IMR-90 (cell line): ENCODE measurements at regions not wholly inside any gene's neighbourhood (a gene's known extent, or its start where the extent isn't known, plus 50 kb on each side); places are given as distances from the start of the nearest gene placed in this dataset.

Experiments
- ATAC-seq: fragments of 200-7000 bp; cut with Tn5 transposase; 2 replicates; pipeline ENCODE4 v1.9.1; 2020; ENCODE audit warnings: low read depth, mild to moderate bottlenecking, moderate library complexity
- BruUV-seq: library from RNA; stranded (reverse); fragments of 400-500 nt; replicated peaks from 2 replicates; lab custom pipeline; 2021; lab: Mats Ljungman, UMichigan
- CTCF ChIA-PET: fragments of 300-600 bp; formaldehyde crosslinking; extraction: SDS; loops from one replicate; lab custom pipeline; 2021; ENCODE audit warnings: antibody characterized with exemption; lab: Yijun Ruan, JAX
- POLR2A ChIA-PET: fragments of 300-600 bp; sonication (Branson Sonifier 250); formaldehyde crosslinking; loops from one replicate; lab custom pipeline; 2022; ENCODE audit warnings: antibody characterized with exemption; ENCODE audit not compliant: unreplicated experiment; lab: Charles Lee
- DNase-seq: peaks from one replicate; pipeline ENCODE4 v3.0.0; 2013
- H2AFZ ChIP-seq: replicated peaks from 2 replicates; pipeline ENCODE3; 2013; ENCODE audit warnings: low read length, mild to moderate bottlenecking; ENCODE audit not compliant: poor library complexity
- H2AK5ac ChIP-seq: 2 replicates; pipeline ENCODE4 v1.6.1; 2013; ENCODE audit warnings: low read depth, low read length, inconsistent platforms
- H2AK9ac ChIP-seq: replicated peaks from 2 replicates; pipeline ENCODE3; 2013; ENCODE audit warnings: mild to moderate bottlenecking, low read depth, low read length, moderate library complexity; ENCODE audit not compliant: poor library complexity
- H2BK120ac ChIP-seq: 2 replicates; pipeline ENCODE4 v1.6.1; 2013; ENCODE audit warnings: low read depth, low read length, inconsistent platforms
- H2BK15ac ChIP-seq: 3 replicates; pipeline ENCODE4 v1.6.1; 2013; ENCODE audit warnings: low read depth, low read length, inconsistent platforms
- H2BK20ac ChIP-seq: 2 replicates; pipeline ENCODE4 v1.6.1; 2013; ENCODE audit warnings: low read depth, mild to moderate bottlenecking, inconsistent platforms, low read length, moderate library complexity
- H2BK5ac ChIP-seq: 2 replicates; pipeline ENCODE4 v1.6.1; 2013; ENCODE audit warnings: mild to moderate bottlenecking, low read depth, low read length, inconsistent platforms; ENCODE audit not compliant: poor library complexity, severe bottlenecking
- H3K14ac ChIP-seq: replicated peaks from 2 replicates; pipeline ENCODE4 v1.6.1; 2013; ENCODE audit warnings: low read depth, low read length, inconsistent platforms
- H3K18ac ChIP-seq: 2 replicates; pipeline ENCODE4 v1.6.1; 2013; ENCODE audit warnings: low read depth, low read length, control low read depth
- H3K23ac ChIP-seq: 2 replicates; pipeline ENCODE4 v1.6.1; 2013; ENCODE audit warnings: low read depth, low read length, inconsistent platforms
- H3K27ac ChIP-seq: 2 replicates; pipeline ENCODE4 v1.5.1; 2013; ENCODE audit warnings: mild to moderate bottlenecking, control low read depth, low read length; ENCODE audit not compliant: insufficient read depth
- H3K27me3 ChIP-seq: 2 replicates; pipeline ENCODE4 v1.6.1; 2013; ENCODE audit warnings: low read length; ENCODE audit not compliant: control insufficient read depth, insufficient read depth
- H3K36me3 ChIP-seq: 2 replicates; pipeline ENCODE4 v1.6.1; 2013; ENCODE audit warnings: low read length, mixed read lengths; ENCODE audit not compliant: control insufficient read depth, insufficient read depth
- H3K4ac ChIP-seq: 2 replicates; pipeline ENCODE4 v1.6.1; 2013; ENCODE audit warnings: low read depth, low read length, inconsistent platforms
- H3K4me1 ChIP-seq: 2 replicates; pipeline ENCODE4 v1.6.1; 2013; ENCODE audit warnings: low read length, mixed read lengths; ENCODE audit not compliant: control insufficient read depth, insufficient read depth
- H3K4me2 ChIP-seq: 2 replicates; pipeline ENCODE4 v1.6.1; 2013; ENCODE audit warnings: low read depth, mild to moderate bottlenecking, control low read depth, low read length, moderate library complexity
- H3K4me3 ChIP-seq: 2 replicates; pipeline ENCODE4 v1.5.1; 2013; ENCODE audit warnings: low read depth, mild to moderate bottlenecking, control low read depth, low read length, moderate library complexity; ENCODE audit not compliant: insufficient read depth
- H3K56ac ChIP-seq: 2 replicates; pipeline ENCODE4 v1.6.1; 2013; ENCODE audit warnings: low read length, inconsistent platforms; ENCODE audit not compliant: insufficient read depth; ENCODE audit errors: extremely low read depth
- H3K79me1 ChIP-seq, 2 experiments: 2 replicates each; pipeline ENCODE4 v1.6.1; 2013; ENCODE audit warnings: low read length in 2 of 2, inconsistent platforms in 1 of 2, low read depth in 1 of 2
- H3K9ac ChIP-seq: 2 replicates; pipeline ENCODE4 v1.6.1; 2013; ENCODE audit warnings: low read depth, low read length, control low read depth
- H3K9me1 ChIP-seq: 2 replicates; pipeline ENCODE4 v1.6.1; 2013; ENCODE audit warnings: low read length, inconsistent platforms; ENCODE audit not compliant: insufficient read depth
- H3K9me3 ChIP-seq: 2 replicates; pipeline ENCODE4 v1.6.1; 2013; ENCODE audit warnings: low read length; ENCODE audit not compliant: control insufficient read depth, insufficient read depth
- H4K20me1 ChIP-seq: 2 replicates; pipeline ENCODE4 v1.6.1; 2013; ENCODE audit warnings: low read length, inconsistent platforms; ENCODE audit not compliant: insufficient read depth
- H4K5ac ChIP-seq: 2 replicates; pipeline ENCODE4 v1.6.1; 2013; ENCODE audit warnings: mild to moderate bottlenecking, low read depth, low read length, control low read depth
- H4K8ac ChIP-seq, 2 experiments: 2 replicates each; pipeline ENCODE4 v1.6.1; 2013; ENCODE audit warnings: low read depth in 2 of 2, low read length in 2 of 2, control low read depth in 1 of 2, inconsistent platforms in 1 of 2
- H4K91ac ChIP-seq: 2 replicates; pipeline ENCODE4 v1.6.1; 2013; ENCODE audit warnings: low read depth, low read length, inconsistent platforms; ENCODE audit not compliant: insufficient read depth
- BHLHE40 ChIP-seq: fragments of 150-350 bp; IDR thresholded peaks from 2 replicates; pipeline ENCODE4 v1.6.1; 2016; ENCODE audit warnings: mild to moderate bottlenecking, low read depth, low read length
- CTCF ChIP-seq: conservative IDR thresholded peaks from 2 replicates; pipeline ENCODE4 v1.5.1; 2012; ENCODE audit warnings: mild to moderate bottlenecking, low read depth, low read length, improper control_type of control experiment
- MAFK ChIP-seq: IDR thresholded peaks from 2 replicates; pipeline ENCODE4 v1.6.1; 2012; ENCODE audit warnings: low read depth, low read length, improper control_type of control experiment
- SMC3 ChIP-seq: fragments of 150-350 bp; IDR thresholded peaks from 2 replicates; pipeline ENCODE4 v1.6.1; 2016; ENCODE audit warnings: low read depth, mild to moderate bottlenecking, antibody characterized with exemption, low read length, moderate library complexity
- whole genome bisulfite sequencing, 2 experiments: methylation state at CpG; one replicate each; pipeline versions ENCODE4 v1.1.5 to v1.1.7; 2013; ENCODE audit warnings: missing lambda C conversion rate in 2 of 2; ENCODE audit not compliant: insufficient read length in 1 of 2; ENCODE audit errors: extremely low coverage in 2 of 2; 5-methylcytosine and 5-hydroxymethylcytosine counted together
- dilution Hi-C: fragments of 300-500 bp; cut with HindIII; formaldehyde crosslinking; loops from one replicate; pipeline ENCODE4 v1.14.3; 2018; ENCODE audit warnings: low sequenced_read_pairs; ENCODE audit not compliant: unreplicated experiment
- in situ Hi-C: fragments of 300-500 bp; cut with MboI; formaldehyde crosslinking; loops from 3 replicates; pipeline ENCODE4 v1.14.3; 2019; ENCODE audit warnings: low sequenced_read_pairs, inconsistent platforms, mixed read lengths
- intact Hi-C: fragments of 100-400 bp; cut with micrococcal nuclease; formaldehyde crosslinking; loops from 2 replicates; pipeline ENCODE4 v1.10.0; 2022

- no TSS peak for BruUV-seq
- Histone ChIP-seq H3K18ac (peak overlapping the region; percentile 75; the same call in 1 of the 2 replicates), H4K20me1 (no peaks in the 10 kb centered on the region), H3K4ac (peak overlapping the region; percentile 19), H2BK20ac (peak overlapping the region; percentile 80; the same call in 1 of the 2 replicates), H3K4me3 (no peak overlapping the region), H3K56ac (no peak overlapping the region), H2BK15ac (peak overlapping the region; percentile 19; the same call in 1 of the 3 replicates), H3K4me2 (no peak overlapping the region), H3K27me3 (no peaks in the 10 kb centered on the region), H3K9me1 (peaks cover under 1% of the 10 kb centered on the region), H4K91ac (no peak overlapping the region), H3K14ac (peak overlapping the region; percentile 83; the same call in 1 of the 2 replicates), H3K36me3 (no peaks in the 10 kb centered on the region), H3K4me1 (peaks cover 11% of the 10 kb centered on the region; the same call in 1 of the 2 replicates), H3K79me1 (0 out of 4 replicates have a peak, but pooled peaks cover 0 to 4% of the 10 kb centered on the region in 2 experiments), H2AK9ac (peak overlapping the region; percentile 52), H2AFZ (peak overlapping the region; percentile 16), H2AK5ac (peak overlapping the region; percentile 43), H3K27ac (no peak overlapping the region), H3K23ac (no peak overlapping the region), H4K8ac (0 out of 4 replicates have a peak overlapping the region, but pooled peaks of 1 of the 2 experiments have one; percentile 28), H3K9ac (no peak overlapping the region), H2BK120ac (peak overlapping the region; percentile 75), H4K5ac (peak overlapping the region; percentile 90; the same call in 1 of the 2 replicates), H3K9me3 (peaks cover 13% of the 10 kb centered on the region), H2BK5ac (peak overlapping the region; percentile 66)
- ATAC-seq: no peak
- no CpG with 5 or more reads among the region's 2 CpGs for WGBS, 2 experiments
- no peak for TF ChIP-seq BHLHE40
- TF ChIP-seq MAFK: no peak
- TF ChIP-seq SMC3: no peak
- TF ChIP-seq CTCF: no peak
- CTCF ChIA-PET: no interaction called here
- intact Hi-C loops: no loop called here
- DNase-seq: no peak
- POLR2A ChIA-PET: no interaction called here
- dilution Hi-C loops: no loop called here
- in situ Hi-C loops: loop anchor here (10.0 kb wide), 1 partner anchor 216 kb away; the partner anchor contains the start of gene VEGFC
These were observed 217.7 kb upstream of the VEGFC start for GRCh38 chr4:177010418-177010817.
